Fibroblast of upper back skin (primary cell): ENCODE measurements at regions not wholly inside any gene's neighbourhood (a gene's known extent, or its start where the extent isn't known, plus 50 kb on each side); places are given as distances from the start of the nearest gene placed in this dataset.
A peak's percentile ranks its signal among the peaks of the same experiment; 100 is the strongest.

Experiments used
- DNase-seq: peaks from one replicate; pipeline ENCODE4 v3.0.0-alpha.2; 2013

- DNase-seq = no peak
Measured at GRCh38 chr2:5921081-5921642, 229.0 kb downstream of the SOX11 start.

DNA sequence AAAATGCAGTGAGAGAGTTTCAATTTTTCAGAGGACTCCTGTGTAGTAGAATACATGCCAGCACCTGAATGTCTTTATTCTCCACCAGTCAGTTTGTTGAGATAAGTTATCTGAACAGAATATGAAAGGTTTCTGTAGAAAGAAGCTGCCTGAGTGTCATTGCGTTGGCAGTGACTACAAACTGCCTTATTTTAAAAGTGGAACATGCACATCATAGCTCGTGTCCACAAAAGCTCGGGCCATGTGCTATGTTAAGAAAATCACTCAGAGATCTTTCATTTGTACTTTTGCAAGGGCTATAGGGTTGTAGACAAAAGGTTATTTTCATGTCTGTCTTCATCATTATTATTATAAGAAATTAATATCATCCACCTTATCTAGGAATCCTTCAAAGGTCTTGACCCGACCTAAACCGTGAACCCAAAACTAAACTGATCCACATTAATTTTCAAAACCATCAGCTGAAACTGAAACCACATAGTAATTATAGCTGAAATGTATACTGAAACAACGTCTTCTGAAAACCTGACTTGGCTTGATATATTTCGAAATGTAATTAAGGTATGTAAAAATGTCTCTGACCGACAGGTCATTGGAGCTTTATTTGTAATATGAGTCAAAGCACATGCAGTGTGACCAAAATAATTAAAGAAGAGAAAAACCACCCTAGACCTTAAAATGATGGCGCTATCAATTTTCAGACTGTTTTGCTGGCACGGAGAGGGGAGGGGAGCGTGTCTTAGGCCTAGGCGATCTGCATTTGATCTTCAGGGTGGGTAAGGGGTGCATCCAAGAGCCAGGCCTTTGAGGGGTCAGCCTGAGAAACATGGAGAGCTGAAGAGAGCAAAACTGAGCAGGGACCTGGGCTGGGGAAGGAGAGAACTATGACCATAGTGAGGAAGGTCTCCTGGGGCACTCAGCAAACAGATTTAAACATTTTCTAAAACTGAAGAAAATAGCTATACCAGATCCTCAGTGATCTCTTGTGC is 232.1 kb downstream of the SOX11 start:
- DNase-seq = no peak

DNA sequence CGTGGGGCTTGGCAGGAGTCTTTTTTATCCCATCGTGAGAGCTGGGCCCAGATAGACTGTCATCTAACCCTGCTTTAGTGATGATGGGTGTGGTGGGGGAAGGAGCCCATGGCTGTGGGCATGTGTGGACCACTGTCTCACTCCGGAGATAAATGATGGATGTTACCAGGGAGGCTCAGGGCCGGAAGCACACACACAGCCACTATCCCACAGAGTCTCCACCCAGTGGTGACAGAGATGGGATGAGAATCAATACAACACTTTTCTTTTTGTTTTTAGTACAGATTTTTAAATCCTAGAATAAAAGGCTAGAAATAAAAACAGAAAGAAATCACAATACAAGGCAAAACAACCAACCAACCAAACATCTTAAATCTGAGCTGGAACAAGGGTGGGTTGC is 233.4 kb downstream of the SOX11 start:
- DNase-seq = no peak

DNA sequence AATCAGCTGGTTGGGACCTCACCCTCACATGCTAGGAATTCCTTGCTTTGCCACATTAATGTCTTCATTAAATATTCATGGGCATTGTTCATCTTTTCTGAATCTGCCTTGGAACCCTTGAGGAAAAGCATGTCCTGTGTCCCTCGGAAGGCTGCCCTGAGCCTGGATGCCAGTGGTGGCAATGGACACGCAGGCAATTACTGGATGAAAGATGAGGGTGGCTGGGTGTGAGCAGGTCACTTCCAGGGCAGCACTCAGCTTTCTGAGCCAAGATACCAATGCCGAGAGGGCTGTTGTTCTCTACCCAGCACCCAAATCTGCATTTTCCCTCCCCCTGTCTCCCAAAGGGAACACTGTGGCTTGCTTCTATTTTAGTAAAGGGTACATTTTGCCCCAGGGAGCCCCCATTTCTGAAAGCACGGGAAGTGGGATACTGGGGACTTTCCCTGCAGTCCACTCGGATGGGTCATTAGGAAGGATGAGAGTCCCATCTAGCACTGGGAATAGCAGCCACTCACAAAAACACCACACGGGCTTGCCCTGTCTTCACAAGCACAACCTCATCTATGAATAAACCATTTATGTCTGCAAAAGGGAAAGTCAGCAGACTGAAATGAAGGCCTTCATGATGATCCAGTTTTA is 234.8 kb downstream of the SOX11 start:
- peak; percentile 20 for DNase-seq

GRCh38 chr2:5932556-5933469 is 240.6 kb downstream of the SOX11 start:
- no peak for DNase-seq

DNA sequence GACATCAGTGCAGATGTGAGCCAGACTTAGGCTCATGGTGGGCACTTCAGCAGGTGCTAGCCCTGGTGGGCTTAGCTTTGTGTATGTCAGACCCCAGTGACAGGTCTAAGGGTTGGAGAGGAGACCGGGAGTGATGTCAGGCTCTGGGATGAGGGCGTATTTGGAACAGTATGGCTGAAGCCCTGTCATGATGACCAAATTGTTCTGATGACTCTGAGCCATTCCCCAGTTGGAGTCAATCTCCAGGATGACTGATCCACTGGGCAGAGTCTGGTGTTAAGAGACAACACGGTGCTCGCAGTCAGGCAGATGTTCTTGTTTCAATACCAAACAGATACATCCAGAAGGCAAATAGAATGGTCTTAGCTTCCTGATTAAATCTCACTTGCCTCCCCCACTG is 241.5 kb downstream of the SOX11 start:
- DNase-seq = no peak

GRCh38 chr2:5937321-5937720 is 245.1 kb downstream of the SOX11 start:
- DNase-seq = no peak

DNA sequence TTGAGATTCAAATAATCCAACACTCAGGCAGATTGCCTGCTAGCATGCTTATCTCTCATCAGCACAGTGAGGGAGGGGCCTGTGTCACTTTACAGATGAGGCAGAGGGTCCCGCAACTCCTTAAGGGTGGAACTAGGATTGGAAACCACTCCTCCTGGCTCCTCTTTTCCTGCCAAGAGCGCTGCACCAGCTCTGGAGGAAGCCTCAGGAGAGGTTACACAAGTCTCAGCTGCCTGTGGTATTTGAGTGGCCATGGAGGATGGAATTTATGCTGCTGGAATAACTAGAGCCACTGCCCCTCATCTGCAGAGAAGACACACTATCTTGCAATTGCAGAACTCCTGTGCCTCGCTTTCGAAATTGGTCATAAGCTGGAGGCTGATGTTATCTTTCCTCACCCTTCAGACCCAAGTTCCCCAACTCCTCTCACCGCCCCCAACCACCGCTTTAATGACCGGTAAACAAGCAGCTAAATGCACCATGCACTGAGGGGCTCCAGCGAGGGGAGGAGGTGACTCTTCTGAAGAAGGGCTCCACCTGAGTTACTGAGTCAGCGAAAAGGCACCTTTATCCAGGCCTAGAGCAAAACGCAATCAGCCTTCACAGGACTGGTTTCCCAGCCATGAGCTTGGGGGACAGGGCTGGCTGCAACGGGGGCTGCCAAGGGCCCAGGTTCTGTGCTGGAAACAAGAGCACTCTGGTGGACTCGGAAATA is 245.8 kb downstream of the SOX11 start:
- DNase-seq = peak; percentile 46

GRCh38 chr2:5938566-5938896 is 246.3 kb downstream of the SOX11 start:
- no peak for DNase-seq

DNA sequence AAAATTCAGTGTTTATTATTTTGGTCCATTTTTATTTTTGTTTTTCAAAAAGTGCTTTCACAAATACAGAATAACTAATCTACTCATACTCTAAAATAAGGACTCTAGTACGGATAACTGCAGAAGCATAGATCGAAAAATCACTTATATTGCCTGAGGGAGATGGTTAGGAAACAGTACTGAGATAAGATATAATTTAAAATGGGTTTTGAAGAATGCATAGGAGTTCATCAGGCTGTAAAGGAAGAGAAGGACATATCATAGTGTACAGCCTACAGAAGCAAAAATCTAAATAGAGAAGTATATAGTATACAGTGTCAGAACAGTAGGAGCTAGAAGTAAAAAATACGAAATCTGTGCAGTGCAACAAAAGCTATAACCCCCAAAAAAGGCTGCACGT is 247.4 kb downstream of the SOX11 start:
- DNase-seq = no peak

DNA sequence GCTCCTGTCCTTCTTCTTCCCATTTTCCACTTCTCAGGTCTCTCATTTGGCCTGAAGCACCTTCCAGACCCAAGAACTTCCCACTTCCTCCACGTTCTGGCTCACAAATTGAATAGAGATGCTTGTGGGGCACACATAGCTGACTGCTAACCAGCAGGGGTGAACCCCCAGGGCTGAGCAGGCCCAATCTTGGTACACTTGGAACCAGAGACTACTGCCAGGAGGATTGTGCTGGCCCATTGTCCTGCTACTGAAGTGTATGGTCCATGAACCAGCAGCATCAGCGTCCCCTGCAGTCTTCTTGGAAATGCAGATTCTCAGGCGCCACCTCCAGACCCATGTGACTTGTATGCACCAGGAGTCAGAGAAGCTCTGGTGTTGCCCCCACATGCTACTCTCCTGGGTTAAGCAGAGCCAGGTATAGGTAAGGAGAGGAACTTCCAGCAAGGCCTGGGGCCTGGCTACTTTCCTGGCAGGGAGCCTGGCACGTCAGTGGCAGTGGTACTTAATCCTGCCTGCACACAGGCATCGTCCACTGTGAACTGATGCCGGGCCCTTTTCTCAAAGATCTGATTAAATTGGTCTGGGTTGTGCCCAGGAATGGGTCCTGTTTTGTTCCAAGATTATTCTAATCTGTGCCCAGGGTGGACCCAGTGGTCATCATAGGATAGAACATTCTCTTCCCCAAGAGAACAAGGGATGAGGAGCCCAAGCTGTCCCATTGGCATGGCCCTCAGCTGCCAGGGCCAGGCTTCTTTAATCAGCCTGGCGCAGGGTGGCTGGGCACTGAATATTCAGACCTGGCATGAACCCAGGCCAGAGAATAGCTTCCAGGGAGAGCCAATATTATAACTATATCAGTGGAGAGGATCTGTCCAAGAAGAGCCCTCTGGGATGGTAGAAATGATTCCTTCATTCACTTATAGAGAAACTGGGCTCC is 248.7 kb downstream of the SOX11 start:
- no peak for DNase-seq

GRCh38 chr2:5942204-5942603 is 250.0 kb downstream of the SOX11 start:
- no peak for DNase-seq

GRCh38 chr2:5945742-5946141 is 253.6 kb downstream of the SOX11 start:
- DNase-seq = no peak

- no peak for DNase-seq
Measured at GRCh38 chr2:5946225-5947115, 254.3 kb downstream of the SOX11 start.

GRCh38 chr2:5950736-5951135 is 258.6 kb downstream of the SOX11 start:
- DNase-seq = no peak

- peak; percentile 32 for DNase-seq
Measured at GRCh38 chr2:5951471-5951870, 259.3 kb downstream of the SOX11 start.

- DNase-seq = no peak
Measured at GRCh38 chr2:5953525-5953924, 261.3 kb downstream of the SOX11 start.

DNA sequence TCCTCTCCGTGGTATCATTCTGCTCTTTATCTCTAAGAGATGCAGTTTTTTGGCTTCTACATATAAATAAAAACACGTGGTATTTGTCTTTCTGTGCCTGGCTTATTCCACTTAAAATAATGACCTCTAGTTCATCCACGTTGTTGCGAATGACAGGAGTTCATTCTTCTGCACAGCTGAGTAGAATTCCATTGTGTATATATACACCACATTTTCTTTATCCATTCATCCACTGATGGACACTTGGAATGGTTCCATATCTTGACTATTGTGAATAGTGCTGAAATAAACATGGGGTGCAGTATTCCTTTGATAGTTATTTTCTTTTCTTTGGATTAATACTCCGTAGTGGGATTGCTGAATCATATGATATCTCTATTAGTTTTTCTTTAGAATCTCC is 262.3 kb downstream of the SOX11 start:
- no peak for DNase-seq

GRCh38 chr2:5955921-5956320 is 263.7 kb downstream of the SOX11 start:
- no peak for DNase-seq
